Esophagus mucosa (tissue), 1 donor: ENCODE measurements at regions not wholly inside any gene's neighbourhood (a gene's known extent, or its start where the extent isn't known, plus 50 kb on each side); places are given as distances from the start of the nearest gene placed in this dataset.

Experiments used
- ATAC-seq: fragments of 200-7000 bp; cut with Tn5 transposase; one replicate; pipeline ENCODE4 v1.9.1; 2020
- donor health status: DM: yes; HTN: yes; CAD: no.

DNA sequence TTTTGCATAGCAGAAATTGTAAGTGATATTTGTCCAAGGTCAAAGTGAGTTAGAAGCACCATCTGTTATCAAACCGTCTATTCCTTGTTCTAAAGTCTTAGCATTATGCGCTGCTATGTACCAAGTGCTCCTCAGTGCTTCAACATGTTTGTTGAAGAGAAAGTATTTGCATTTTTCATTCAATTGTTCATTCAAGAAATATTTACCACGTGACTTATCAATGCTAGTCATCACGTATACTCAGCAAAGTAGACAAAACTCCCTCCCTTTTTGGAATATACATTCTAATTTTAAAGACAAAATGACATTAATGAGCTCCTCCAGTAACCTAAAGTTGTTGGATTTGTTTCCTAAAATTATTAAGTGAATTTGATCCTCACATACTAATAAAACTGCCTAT is 388.0 kb upstream of the CDH8 start:
- no peak for ATAC-seq

DNA sequence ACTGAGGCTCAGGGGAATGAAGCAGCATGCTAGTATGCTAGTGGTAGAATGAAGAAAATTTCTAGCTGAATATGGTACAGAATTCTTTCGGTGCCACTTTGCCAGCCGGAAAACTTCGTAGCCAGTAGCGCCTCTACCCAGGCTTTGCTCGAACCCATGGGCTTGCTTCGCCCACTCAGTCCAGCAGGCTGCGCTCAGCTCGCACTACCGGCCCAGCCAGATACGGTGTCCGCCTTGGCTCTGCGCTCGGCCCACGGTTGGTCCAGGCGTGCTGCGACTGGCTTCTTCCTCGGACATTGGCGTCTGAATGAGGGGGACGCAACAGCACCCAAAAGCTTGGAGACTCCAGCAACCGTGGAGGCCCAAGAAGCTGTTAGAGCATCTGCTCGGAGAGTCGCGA is 372.5 kb upstream of the CDH8 start:
- ATAC-seq = no peak

DNA sequence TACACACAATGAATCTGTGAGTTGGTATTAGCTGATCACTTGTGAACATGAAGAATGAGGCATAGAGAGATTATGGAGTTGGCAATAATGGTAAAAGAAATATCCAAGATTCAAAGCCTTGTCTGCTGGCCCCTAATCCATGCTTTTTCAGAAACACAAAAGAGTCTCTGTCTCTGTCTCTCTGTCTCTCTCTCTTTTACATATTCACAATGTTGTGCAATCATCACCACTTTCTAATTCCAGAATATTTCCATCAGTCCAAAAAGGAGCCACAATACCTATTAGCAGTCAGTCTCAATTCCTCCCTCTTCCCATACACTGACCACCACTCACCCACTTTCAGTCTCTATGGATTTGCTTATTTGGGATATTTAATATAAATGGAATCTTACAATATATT is 370.1 kb upstream of the CDH8 start:
- ATAC-seq = no peak

DNA sequence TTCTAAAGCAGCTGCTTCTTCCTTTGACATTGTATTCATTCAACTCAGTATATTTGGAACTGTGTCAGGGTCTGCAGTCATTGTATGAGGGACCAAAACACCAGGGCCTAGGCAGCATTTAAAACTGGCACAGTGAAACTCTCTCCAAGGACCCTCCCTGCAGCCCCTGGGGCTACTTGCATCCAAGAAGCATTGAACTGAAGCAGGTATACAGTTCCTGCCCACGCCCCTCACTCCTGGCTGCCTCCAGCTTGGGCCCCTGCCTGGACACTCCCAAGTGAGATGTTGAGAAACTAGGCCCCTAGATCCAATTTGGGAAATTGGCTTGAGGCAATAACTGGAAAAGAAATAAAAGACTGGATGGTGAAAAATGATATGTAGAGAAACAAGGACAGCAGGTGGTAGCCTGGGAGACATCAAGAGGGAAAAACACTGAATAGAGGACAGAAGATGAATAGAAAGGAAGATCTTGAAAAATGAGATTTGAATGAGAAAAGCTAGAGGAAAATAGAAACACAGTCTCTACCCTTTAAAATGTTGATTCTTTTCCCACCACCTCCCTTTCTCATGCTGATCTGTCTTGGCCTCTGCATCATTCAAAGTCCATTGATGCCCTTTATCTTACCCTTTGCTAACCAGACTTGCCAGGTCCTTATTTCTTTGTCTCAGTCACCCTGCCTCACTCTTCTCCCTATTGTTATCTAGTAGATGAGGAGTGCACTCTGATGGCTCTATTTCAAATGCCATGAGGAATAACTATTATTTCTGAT is 368.8 kb upstream of the CDH8 start:
- no peak for ATAC-seq

DNA sequence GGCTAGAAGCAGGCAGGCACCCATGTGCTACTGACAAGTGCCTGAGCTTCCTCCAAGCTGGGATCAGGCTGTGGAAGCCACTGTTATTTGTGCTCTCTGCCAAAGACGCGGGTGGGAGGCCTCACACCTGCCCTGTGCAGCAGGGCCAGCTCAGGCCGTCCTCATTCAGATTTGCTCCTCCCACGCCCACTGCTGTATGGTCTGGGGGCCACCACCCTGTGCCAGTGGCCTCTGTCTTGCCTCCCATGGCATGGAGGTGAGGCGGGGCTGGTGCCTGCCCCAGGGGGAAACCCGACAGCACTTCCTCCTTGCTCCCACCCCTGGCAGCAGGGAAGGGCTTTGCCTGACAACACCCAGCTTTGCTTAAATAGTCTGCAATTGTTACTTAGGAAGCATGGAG is 356.5 kb upstream of the CDH8 start:
- ATAC-seq = no peak

DNA sequence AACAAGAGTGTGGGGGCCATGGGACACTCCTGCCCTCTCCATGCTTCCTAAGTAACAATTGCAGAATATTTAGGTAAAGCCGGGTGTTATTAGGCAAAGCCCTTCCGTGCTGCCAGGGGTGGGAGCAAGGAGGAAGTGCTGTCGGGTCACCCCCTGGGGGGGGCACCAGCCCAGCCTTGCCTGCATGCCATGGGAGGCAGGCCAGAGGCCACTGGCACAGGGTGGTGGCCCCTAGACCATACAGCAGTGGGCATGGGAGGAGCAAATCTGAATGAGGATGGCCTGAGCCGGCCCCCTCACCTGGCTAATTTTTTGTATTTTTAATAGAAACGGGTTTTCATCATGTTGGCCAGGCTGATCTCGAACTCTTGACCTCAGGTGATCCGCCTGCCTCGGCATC is 355.7 kb upstream of the CDH8 start:
- ATAC-seq = no peak

DNA sequence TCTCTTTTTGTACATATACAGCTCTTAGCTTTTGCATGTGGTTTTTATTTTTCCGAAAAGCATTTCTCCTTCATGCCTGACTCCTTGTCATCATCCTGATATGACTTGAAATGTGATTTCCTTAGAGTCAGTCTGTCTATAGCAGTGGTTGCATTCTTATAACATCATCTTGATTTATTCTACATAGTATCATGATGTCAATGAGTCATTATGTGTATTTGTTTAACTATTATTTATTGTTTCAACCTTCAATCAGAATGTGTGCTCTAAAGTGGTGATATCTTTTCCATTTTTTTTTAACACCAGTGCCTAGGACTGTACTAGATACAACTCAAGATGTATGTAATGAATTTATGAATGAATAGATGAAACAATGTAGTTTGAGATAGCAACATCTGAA is 354.9 kb upstream of the CDH8 start:
- no peak for ATAC-seq

DNA sequence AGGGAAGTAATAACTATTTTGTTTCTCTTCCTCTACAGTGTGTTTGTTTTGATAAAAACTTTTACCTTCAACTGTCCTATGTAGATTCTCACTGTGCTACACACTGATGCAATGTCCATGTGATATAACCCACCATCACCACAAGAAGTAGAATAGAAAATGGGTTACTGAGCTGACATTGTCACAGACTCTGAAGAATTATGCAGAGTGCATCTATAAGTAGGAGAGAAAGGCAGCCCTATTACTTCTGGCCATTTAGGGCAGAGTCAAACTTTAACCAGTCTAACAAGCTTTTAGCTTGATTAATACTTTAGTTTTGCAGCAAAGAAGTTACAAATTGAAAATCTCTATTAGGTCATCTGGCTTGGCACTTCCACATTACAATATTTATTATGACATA is 354.0 kb upstream of the CDH8 start:
- ATAC-seq = no peak

DNA sequence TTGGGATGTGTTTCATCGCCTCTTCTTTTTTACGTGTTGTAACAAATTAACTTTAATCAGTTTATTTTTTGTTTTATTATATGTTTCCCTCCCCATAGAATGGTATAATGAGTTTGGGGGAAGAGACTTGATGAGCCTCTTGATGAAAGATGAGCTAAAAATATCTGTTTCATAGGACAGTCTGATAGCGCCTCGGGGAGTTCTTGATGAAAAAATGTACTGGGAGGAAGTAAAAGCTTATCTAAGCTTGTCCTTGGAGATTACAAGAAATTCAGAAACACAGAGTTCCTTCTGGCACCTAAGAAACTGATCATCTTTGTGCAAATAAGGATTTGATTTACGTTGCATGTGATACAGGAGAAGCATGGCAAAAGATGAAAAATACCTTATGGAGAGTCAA is 350.2 kb upstream of the CDH8 start:
- ATAC-seq = no peak

DNA sequence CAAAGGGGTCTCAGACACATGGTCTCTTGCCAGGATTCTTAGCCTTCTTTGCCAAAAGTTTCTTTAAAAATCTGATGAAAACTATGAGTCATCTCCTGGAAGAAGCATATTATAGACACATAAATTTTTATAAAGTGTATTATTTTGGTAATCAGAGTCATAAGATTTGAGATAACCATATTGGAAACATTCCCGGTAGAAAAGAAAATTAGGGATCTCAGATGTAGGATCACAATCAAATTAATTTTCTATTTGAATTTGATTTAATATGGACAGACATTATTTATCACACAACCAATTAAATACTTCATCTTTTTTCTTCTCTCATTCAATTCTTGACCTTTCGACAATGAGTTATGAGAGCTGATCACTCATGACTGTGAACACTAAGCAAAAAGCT is 347.7 kb upstream of the CDH8 start:
- no peak for ATAC-seq

DNA sequence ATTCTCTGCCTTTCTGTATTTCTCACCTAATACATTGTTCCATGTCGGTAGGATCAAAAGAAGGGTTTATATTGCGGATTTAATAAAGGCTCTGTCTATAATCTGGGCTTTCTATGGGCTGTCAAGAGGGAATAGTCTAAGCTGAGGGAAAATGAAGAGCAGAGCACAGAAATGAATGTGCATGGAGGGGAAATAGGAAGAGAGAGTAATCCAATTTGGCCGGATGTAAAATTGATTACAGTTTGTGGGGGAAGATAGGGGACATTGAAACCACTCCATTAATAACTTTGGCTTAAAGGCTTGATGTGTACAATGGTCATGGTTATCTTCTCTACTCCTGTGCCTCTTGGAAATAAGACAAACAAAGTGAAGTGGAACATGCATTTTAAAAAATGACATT is 334.2 kb upstream of the CDH8 start:
- ATAC-seq = no peak

DNA sequence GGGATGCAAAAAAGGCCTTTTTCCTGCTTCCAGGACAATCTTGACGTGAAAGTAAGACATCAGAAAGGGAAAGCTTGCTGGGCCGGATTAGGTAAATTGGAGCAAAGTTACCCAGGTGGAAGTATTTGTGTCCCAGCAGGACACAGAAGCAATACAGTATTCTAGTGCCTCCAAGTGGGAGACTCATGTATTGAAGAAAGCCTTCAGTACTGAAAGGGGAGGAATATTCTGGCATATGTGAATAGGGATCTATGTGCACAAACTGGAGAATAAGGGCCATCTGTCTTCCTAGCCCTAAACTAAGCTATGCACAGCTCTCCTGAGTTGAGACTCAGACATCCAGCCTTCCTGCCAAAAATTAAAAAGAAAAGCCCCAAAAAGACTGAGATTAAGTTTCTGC is 327.3 kb upstream of the CDH8 start:
- no peak for ATAC-seq

DNA sequence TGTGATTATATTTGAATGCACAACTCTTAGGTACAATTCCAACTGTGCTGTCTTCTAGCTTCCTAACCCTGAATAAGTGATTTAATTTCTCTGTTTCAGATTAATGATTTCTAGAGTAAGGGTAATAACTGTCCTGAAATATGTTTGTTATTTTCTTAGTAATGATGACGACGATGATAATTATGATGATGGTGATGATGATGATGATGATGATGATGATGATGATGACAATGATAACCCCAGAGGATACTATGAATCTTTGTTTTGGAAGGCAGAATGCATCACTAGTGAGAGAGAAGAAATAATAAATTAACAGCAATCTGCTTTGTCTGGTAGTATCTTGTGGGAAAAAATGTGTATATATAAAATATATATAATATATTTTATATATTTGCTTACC is 317.1 kb upstream of the CDH8 start:
- ATAC-seq = no peak

DNA sequence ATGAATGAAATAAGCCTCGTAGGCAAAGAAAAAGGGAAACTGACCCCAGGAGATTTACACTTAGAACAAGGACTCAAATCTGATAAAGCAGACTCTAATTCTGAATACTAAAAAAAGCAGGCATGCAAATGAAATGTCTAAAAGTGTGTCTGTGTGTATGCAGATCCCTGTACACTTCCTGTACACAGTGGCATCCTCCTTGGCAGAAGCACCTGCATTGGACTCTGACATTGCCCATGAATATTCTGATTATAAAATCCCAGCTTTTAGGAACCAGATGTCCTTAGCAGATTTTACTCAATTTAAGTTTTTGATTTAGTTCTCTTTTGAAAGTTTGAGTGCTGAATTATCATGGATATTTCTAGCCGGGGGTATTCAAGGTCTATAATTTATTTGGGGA is 306.0 kb upstream of the CDH8 start:
- ATAC-seq = no peak

DNA sequence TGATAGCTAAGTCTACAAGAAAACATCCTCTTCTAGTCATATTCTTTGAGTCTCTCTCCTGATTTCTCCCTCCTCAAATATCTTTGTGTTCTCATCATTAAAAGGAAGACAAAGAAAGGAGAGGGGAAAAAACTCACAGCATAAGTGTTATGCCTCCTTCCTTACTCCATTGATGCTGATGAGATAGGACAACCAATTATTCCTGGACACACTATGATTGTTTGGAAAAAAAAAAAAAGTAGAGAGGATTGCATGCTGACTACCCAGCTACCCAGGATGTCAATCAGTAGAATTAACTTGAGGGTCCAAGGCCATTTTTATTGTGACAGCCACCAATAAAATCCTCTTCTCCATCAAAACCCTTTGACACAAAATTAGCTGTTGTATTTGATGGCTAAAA is 299.1 kb upstream of the CDH8 start:
- ATAC-seq = no peak

DNA sequence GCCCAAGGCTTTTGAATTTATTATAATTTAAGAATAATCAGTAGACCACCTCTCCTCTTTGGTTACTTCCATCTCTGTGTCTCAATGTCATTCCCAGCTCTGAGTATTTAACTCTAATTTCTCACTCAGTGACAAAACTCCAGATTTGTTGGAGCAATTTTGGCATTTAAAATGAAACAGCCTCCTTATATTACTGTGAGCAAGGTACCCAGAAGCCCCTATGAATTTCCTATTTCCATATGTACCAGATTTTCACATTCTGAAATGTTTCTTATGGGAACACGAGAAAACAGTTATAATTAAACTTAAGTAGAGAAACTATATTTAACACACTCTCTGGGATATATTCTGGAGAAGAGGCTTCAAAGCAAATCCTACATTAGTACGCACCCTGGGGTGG is 285.4 kb upstream of the CDH8 start:
- no peak for ATAC-seq

DNA sequence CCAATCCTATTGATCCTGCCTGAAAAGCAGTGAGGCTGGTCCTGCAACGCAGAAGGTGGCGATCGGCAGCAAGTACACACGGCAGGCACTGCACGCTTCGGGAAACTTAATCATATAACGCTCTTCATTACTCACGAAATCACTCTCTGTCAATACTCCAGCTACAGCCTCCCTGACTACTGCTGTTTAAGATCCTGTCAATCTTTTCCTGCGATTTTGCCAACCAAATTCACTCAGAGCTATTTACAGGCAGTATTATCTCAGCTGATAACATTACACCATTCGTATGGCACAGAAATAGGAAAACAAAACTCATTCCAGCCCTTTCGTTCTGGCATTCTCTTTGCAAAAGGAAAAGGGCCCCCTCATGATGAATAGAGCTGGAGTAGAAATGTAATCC is 262.4 kb upstream of the CDH8 start:
- no peak for ATAC-seq

DNA sequence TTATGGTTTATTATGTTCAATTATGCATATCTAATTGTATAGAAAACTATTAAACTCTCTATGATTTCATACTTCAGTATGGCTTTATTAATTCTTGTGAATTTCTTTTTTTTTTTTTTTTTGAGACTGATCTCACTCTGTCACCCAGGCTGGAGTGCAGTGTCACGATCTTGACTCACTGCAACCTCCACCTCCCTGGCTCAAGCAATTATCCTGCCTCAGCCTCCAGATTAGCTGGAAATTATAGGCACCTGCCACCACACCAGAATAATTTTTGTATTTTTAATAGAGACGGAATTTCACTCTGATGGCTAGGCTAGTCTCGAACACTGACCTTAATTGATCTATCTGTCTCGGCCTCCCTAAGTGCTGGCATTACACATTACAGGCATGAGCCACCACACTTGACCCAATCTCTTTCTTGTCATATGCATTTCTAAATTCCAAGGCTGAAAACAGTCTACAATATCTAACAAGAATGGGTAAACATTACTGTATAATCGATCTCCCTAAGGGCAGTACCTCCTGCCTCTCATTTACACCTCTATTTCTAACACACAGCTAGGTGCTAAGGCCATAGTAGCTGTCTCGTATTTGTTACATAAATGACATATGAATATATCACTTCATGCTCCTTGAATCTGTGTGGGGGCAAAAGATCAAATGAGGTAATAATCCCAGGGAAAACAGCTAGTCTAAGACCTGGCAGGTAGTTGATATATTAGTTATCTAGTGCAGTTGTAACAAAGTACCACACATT is 258.2 kb upstream of the CDH8 start:
- ATAC-seq = no peak

DNA sequence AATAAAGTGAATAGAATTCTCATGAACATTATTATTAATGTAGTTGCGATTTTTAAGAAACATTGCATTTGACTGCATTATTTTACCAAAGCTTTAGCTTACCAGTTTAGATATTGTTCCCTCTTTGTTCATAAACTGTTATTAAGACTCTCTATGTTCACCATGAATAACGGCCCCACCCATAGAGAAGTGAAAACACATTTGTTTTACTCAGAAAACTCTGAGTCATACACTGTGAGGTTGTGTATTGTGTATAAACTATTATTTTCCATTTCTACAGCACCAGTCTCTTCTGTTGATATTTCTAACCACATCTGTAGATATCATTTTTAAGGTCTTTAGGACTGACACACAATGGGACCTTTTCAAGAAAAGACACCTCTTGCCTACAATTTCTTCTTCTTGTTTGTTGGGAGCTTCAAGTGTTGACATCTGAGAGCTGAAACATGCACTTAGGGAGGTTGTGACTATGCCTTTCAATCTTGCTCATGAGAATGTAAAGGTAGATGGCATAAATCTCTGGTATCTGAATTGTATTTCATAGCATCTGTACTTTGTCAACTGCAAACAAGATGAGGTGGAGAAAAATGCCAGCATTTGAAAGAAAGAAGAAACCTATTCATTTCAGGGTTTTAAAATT is 252.9 kb upstream of the CDH8 start:
- no peak for ATAC-seq

DNA sequence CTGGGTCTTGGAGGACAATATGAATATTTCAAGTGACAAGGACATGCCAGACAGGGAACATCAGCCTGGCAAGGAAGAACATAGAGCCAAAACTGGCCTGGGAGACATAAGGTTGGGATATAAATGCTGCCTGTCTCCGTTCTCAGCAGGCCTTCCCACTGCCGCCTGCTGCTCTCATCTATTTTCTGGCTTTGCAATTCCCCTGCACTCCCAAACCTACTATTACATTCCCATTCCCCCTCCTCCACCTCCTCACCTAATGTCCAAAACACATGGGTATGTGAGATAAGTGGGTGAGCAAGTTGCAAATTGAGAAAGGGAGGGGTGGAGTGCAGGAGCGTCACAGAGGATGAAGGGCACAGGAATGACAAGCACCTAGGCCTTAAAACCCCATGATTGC is 244.3 kb upstream of the CDH8 start:
- no peak for ATAC-seq

DNA sequence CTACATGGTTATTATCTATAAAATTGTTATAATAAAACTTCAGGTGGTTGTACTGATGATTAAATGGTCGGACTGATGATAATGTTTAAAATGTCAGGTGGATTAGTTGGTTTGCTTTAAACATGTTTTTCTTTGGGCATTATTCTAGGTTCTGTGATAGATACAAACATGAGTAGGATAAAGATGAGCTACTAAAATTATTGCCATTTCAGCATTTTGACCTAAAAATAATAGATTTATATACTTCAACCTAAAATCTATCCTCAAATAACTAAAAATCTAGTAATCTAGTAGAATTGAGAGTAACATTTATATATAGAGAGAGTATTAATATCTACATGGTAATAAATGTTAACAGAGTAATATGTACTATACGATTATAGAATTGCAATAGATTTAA is 241.7 kb upstream of the CDH8 start:
- ATAC-seq = no peak

DNA sequence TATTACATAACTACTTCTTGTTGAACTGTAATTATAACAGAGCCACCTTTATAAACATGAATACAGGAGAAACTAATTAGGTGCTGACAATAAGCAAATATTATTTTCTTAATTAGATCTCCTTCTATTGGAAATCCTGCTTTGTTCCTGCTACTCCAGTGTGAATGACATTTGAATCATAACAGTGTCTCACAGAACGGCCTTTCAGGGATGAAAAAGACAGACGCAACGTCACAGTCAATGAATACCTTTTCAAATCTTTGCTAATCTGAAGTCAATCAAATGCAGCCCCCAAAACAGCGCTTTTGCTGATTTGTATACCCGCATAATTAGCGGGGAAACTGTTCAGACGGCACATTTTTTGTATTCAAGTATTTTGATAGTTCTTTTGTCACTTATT is 240.4 kb upstream of the CDH8 start:
- no peak for ATAC-seq

DNA sequence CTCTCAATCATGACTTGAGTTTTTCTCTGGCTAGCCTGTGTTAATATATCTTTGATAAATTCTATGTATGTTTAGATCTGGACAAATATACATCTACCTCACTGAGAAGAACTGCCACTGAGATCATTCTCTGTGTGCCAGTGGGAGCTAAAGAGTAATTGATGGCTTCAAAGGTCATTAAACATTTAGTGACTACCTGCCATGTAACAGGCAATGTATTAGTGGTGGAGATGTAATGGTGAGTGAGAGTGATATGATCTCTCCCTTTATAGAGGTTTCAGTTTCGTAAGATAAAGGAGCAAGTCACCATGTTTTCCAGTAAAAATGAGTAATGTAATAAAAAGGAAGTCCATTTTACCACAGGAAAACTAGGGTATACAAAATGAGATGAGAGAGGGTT is 235.8 kb upstream of the CDH8 start:
- ATAC-seq = no peak

DNA sequence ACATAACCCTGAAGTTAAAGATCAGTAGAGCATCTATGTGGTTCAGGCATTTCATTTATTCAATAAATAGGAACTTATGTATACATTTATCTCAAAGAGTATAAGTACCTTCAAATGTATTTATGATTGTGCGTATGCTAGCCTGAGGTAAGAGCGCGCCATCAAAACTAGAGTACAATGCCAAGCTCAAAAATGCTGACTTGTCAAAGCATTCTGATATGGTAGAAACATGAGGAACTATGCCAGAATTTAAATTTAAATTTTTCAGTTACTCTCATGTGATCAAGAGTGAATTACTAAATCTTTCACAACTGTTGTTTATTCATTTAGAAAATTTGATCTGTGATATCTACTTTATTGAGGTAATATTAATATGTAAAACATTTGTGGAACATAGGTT is 225.5 kb upstream of the CDH8 start:
- no peak for ATAC-seq
